ENCODE measurements at regions not wholly inside any gene's neighbourhood (a gene's known extent, or its start where the extent isn't known, plus 50 kb on each side); places are given as distances from the start of the nearest gene placed in this dataset.
"Not testable (repeated sequence)": the region's sequence is repeated elsewhere in the genome, so short reads cannot be mapped to it uniquely, and the experiment has no call there.

DNA sequence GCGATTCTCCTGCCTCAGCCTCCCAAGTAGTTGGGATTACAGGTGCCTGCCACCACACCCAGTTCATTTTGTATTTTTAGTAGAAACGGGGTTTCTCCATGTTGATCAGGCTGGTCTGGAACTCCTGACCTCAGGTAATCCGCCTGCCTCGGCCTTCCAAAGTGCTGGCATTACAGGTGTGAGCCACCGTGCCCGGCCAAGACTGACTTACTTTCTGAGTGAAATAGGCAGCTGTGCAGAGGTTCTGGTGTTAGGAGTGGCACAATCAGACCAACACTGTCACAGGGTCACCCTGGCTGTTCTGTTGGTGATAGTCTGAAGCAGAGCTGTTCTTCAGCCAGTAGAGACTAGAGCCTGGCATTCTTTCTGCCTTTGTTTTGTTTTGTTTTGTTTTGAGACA, 77.4 kb upstream of the PARD3 start:
- TF ChIP-seq FOXA1 (IDR thresholded peaks at IDR 0.05); TAF1 (conservative IDR thresholded peaks at IDR 0.05); GABPA (IDR thresholded peaks at IDR 0.05 in 1 of 2, conservative IDR thresholded peaks at IDR 0.05 in 1 of 2); EGR1 (IDR thresholded peaks at IDR 0.05; ENCODE audit: low read depth in 2 of 2); RAD21 (IDR thresholded peaks at IDR 0.05); SP1 (IDR thresholded peaks at IDR 0.05): not testable (repeated sequence)
- TF ChIP-seq, protein P1, sequence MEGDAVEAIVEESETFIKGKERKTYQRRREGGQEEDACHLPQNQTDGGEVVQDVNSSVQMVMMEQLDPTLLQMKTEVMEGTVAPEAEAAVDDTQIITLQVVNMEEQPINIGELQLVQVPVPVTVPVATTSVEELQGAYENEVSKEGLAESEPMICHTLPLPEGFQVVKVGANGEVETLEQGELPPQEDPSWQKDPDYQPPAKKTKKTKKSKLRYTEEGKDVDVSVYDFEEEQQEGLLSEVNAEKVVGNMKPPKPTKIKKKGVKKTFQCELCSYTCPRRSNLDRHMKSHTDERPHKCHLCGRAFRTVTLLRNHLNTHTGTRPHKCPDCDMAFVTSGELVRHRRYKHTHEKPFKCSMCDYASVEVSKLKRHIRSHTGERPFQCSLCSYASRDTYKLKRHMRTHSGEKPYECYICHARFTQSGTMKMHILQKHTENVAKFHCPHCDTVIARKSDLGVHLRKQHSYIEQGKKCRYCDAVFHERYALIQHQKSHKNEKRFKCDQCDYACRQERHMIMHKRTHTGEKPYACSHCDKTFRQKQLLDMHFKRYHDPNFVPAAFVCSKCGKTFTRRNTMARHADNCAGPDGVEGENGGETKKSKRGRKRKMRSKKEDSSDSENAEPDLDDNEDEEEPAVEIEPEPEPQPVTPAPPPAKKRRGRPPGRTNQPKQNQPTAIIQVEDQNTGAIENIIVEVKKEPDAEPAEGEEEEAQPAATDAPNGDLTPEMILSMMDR (IDR thresholded peaks at IDR 0.05; ENCODE audit: low read depth, low read length, missing input control), result not testable (repeated sequence)
- TF ChIP-seq, protein P2, sequence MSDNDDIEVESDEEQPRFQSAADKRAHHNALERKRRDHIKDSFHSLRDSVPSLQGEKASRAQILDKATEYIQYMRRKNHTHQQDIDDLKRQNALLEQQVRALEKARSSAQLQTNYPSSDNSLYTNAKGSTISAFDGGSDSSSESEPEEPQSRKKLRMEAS (IDR thresholded peaks at IDR 0.05), result not testable (repeated sequence)
- TF ChIP-seq, protein P3, sequence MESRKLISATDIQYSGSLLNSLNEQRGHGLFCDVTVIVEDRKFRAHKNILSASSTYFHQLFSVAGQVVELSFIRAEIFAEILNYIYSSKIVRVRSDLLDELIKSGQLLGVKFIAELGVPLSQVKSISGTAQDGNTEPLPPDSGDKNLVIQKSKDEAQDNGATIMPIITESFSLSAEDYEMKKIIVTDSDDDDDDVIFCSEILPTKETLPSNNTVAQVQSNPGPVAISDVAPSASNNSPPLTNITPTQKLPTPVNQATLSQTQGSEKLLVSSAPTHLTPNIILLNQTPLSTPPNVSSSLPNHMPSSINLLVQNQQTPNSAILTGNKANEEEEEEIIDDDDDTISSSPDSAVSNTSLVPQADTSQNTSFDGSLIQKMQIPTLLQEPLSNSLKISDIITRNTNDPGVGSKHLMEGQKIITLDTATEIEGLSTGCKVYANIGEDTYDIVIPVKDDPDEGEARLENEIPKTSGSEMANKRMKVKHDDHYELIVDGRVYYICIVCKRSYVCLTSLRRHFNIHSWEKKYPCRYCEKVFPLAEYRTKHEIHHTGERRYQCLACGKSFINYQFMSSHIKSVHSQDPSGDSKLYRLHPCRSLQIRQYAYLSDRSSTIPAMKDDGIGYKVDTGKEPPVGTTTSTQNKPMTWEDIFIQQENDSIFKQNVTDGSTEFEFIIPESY (IDR thresholded peaks at IDR 0.05), result not testable (repeated sequence)
- TF ChIP-seq, protein P4, sequence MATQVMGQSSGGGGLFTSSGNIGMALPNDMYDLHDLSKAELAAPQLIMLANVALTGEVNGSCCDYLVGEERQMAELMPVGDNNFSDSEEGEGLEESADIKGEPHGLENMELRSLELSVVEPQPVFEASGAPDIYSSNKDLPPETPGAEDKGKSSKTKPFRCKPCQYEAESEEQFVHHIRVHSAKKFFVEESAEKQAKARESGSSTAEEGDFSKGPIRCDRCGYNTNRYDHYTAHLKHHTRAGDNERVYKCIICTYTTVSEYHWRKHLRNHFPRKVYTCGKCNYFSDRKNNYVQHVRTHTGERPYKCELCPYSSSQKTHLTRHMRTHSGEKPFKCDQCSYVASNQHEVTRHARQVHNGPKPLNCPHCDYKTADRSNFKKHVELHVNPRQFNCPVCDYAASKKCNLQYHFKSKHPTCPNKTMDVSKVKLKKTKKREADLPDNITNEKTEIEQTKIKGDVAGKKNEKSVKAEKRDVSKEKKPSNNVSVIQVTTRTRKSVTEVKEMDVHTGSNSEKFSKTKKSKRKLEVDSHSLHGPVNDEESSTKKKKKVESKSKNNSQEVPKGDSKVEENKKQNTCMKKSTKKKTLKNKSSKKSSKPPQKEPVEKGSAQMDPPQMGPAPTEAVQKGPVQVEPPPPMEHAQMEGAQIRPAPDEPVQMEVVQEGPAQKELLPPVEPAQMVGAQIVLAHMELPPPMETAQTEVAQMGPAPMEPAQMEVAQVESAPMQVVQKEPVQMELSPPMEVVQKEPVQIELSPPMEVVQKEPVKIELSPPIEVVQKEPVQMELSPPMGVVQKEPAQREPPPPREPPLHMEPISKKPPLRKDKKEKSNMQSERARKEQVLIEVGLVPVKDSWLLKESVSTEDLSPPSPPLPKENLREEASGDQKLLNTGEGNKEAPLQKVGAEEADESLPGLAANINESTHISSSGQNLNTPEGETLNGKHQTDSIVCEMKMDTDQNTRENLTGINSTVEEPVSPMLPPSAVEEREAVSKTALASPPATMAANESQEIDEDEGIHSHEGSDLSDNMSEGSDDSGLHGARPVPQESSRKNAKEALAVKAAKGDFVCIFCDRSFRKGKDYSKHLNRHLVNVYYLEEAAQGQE (IDR thresholded peaks at IDR 0.05), result not testable (repeated sequence)
